ENCODE measurements at regions not wholly inside any gene's neighbourhood (a gene's known extent, or its start where the extent isn't known, plus 50 kb on each side); places are given as distances from the start of the nearest gene placed in this dataset.

DNA sequence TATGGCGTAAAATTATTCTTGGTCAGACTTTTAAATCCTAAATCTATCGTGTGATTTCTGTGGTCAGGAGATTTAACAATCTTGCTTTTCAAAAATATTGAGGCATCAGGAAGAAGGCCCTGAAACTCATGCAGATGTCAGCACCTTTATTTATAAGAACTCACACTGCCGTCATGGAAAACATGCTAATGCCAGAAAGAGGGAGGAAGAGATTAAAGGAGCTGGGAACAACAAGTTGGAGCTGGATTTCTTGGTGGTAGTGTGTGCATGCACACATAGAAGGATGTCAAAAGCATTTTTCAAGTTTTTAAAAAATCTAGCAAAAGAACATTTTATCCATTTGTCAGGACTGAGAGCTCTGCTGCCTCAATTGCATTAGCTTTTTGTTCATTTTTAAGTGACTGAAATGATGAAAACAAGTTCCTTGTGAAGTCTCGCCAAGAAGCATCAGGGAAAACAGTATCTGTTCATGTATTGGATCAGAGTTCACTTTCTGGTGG lies 342.5 kb downstream of the SPRY2 start:
- H3K4me2 ChIP-seq, result no peak overlapping the region
- no peak for TF ChIP-seq POLR2AphosphoS5 (IDR thresholded peaks at IDR 0.05; ENCODE audit: low read depth)
- TF ChIP-seq, protein P1, sequence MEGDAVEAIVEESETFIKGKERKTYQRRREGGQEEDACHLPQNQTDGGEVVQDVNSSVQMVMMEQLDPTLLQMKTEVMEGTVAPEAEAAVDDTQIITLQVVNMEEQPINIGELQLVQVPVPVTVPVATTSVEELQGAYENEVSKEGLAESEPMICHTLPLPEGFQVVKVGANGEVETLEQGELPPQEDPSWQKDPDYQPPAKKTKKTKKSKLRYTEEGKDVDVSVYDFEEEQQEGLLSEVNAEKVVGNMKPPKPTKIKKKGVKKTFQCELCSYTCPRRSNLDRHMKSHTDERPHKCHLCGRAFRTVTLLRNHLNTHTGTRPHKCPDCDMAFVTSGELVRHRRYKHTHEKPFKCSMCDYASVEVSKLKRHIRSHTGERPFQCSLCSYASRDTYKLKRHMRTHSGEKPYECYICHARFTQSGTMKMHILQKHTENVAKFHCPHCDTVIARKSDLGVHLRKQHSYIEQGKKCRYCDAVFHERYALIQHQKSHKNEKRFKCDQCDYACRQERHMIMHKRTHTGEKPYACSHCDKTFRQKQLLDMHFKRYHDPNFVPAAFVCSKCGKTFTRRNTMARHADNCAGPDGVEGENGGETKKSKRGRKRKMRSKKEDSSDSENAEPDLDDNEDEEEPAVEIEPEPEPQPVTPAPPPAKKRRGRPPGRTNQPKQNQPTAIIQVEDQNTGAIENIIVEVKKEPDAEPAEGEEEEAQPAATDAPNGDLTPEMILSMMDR (conservative IDR thresholded peaks at IDR 0.05; ENCODE audit: low read depth in 2 of 2), result no peak
- TF ChIP-seq, protein P2, sequence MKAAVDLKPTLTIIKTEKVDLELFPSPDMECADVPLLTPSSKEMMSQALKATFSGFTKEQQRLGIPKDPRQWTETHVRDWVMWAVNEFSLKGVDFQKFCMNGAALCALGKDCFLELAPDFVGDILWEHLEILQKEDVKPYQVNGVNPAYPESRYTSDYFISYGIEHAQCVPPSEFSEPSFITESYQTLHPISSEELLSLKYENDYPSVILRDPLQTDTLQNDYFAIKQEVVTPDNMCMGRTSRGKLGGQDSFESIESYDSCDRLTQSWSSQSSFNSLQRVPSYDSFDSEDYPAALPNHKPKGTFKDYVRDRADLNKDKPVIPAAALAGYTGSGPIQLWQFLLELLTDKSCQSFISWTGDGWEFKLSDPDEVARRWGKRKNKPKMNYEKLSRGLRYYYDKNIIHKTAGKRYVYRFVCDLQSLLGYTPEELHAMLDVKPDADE (IDR thresholded peaks at IDR 0.05), result no peak
- TF ChIP-seq EZH2phosphoT487 (IDR thresholded peaks at IDR 0.05; ENCODE audit: unreplicated experiment), result no peak
- no peak for TF ChIP-seq EZH2 (IDR thresholded peaks at IDR 0.05; ENCODE audit: low read depth, unreplicated experiment)
- TF ChIP-seq CREB1 (CRISPR knock-in tag; IDR thresholded peaks at IDR 0.05; ENCODE audit: low read depth), result no peak
- TF ChIP-seq JUNB (IDR thresholded peaks at IDR 0.05; ENCODE audit: unreplicated experiment), result no peak
- TF ChIP-seq ZNF331 (CRISPR knock-in tag; IDR thresholded peaks at IDR 0.05; ENCODE audit: low read depth), result no peak
- TF ChIP-seq, protein P3, sequence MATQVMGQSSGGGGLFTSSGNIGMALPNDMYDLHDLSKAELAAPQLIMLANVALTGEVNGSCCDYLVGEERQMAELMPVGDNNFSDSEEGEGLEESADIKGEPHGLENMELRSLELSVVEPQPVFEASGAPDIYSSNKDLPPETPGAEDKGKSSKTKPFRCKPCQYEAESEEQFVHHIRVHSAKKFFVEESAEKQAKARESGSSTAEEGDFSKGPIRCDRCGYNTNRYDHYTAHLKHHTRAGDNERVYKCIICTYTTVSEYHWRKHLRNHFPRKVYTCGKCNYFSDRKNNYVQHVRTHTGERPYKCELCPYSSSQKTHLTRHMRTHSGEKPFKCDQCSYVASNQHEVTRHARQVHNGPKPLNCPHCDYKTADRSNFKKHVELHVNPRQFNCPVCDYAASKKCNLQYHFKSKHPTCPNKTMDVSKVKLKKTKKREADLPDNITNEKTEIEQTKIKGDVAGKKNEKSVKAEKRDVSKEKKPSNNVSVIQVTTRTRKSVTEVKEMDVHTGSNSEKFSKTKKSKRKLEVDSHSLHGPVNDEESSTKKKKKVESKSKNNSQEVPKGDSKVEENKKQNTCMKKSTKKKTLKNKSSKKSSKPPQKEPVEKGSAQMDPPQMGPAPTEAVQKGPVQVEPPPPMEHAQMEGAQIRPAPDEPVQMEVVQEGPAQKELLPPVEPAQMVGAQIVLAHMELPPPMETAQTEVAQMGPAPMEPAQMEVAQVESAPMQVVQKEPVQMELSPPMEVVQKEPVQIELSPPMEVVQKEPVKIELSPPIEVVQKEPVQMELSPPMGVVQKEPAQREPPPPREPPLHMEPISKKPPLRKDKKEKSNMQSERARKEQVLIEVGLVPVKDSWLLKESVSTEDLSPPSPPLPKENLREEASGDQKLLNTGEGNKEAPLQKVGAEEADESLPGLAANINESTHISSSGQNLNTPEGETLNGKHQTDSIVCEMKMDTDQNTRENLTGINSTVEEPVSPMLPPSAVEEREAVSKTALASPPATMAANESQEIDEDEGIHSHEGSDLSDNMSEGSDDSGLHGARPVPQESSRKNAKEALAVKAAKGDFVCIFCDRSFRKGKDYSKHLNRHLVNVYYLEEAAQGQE (IDR thresholded peaks at IDR 0.05; ENCODE audit: unreplicated experiment), result no peak
- no peak for TF ChIP-seq STAT1 (IDR thresholded peaks at IDR 0.05; ENCODE audit: unreplicated experiment)
- TF ChIP-seq, protein P4, sequence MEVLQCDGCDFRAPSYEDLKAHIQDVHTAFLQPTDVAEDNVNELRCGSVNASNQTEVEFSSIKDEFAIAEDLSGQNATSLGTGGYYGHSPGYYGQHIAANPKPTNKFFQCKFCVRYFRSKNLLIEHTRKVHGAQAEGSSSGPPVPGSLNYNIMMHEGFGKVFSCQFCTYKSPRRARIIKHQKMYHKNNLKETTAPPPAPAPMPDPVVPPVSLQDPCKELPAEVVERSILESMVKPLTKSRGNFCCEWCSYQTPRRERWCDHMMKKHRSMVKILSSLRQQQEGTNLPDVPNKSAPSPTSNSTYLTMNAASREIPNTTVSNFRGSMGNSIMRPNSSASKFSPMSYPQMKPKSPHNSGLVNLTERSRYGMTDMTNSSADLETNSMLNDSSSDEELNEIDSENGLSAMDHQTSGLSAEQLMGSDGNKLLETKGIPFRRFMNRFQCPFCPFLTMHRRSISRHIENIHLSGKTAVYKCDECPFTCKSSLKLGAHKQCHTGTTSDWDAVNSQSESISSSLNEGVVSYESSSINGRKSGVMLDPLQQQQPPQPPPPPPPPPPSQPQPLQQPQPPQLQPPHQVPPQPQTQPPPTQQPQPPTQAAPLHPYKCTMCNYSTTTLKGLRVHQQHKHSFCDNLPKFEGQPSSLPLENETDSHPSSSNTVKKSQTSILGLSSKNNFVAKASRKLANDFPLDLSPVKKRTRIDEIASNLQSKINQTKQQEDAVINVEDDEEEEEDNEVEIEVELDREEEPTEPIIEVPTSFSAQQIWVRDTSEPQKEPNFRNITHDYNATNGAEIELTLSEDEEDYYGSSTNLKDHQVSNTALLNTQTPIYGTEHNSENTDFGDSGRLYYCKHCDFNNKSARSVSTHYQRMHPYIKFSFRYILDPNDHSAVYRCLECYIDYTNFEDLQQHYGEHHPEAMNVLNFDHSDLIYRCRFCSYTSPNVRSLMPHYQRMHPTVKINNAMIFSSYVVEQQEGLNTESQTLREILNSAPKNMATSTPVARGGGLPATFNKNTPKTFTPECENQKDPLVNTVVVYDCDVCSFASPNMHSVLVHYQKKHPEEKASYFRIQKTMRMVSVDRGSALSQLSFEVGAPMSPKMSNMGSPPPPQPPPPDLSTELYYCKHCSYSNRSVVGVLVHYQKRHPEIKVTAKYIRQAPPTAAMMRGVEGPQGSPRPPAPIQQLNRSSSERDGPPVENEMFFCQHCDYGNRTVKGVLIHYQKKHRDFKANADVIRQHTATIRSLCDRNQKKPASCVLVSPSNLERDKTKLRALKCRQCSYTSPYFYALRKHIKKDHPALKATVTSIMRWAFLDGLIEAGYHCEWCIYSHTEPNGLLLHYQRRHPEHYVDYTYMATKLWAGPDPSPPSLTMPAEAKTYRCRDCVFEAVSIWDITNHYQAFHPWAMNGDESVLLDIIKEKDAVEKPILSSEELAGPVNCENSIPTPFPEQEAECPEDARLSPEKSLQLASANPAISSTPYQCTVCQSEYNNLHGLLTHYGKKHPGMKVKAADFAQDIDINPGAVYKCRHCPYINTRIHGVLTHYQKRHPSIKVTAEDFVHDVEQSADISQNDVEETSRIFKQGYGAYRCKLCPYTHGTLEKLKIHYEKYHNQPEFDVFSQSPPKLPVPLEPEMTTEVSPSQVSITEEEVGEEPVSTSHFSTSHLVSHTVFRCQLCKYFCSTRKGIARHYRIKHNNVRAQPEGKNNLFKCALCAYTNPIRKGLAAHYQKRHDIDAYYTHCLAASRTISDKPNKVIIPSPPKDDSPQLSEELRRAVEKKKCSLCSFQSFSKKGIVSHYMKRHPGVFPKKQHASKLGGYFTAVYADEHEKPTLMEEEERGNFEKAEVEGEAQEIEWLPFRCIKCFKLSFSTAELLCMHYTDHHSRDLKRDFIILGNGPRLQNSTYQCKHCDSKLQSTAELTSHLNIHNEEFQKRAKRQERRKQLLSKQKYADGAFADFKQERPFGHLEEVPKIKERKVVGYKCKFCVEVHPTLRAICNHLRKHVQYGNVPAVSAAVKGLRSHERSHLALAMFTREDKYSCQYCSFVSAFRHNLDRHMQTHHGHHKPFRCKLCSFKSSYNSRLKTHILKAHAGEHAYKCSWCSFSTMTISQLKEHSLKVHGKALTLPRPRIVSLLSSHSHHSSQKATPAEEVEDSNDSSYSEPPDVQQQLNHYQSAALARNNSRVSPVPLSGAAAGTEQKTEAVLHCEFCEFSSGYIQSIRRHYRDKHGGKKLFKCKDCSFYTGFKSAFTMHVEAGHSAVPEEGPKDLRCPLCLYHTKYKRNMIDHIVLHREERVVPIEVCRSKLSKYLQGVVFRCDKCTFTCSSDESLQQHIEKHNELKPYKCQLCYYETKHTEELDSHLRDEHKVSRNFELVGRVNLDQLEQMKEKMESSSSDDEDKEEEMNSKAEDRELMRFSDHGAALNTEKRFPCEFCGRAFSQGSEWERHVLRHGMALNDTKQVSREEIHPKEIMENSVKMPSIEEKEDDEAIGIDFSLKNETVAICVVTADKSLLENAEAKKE (CRISPR knock-in tag; IDR thresholded peaks at IDR 0.05), result no peak
- no peak for TF ChIP-seq ZNF114 (CRISPR knock-in tag; IDR thresholded peaks at IDR 0.05)
- TF ChIP-seq NANOG (IDR thresholded peaks at IDR 0.05; ENCODE audit: borderline replicate concordance), result no peak
- Mint-ChIP-seq H3K4me1 (peaks cover 6% of the 10 kb centered on the region; the same call in 2 of the 3 replicates), H3K27me3 (ENCODE audit: insufficient read depth, low read depth, poor library complexity) (no peaks in the 10 kb centered on the region), H3K9me3 (no peaks in the 10 kb centered on the region), H3K27ac (no peak overlapping the region), H3K36me3 (ENCODE audit: low read depth) (no peaks in the 10 kb centered on the region), H3K4me3 (no peak overlapping the region)
- no peaks in the 10 kb centered on the region for H4K20me1 ChIP-seq (replicated peaks; ENCODE audit: insufficient read depth)
- no peaks in the 10 kb centered on the region for H3K36me3 ChIP-seq (ENCODE audit: insufficient read depth)
- ATAC-seq (no peak), DNase-seq (ENCODE audit: low spot score) (no peak)
- H3K27ac ChIP-seq (ENCODE audit: low read depth), result no peak overlapping the region
- H3F3A ChIP-seq (replicated peaks; ENCODE audit: low read depth), result no peaks in the 10 kb centered on the region
- peaks cover 4% of the 10 kb centered on the region; the same call in 1 of the 2 replicates for H3K9me2 ChIP-seq (ENCODE audit: insufficient read depth)
- no peaks in the 10 kb centered on the region for H3K4me1 ChIP-seq (ENCODE audit: insufficient read depth)
- no peaks in the 10 kb centered on the region for H3K79me2 ChIP-seq (replicated peaks; ENCODE audit: insufficient read depth)
- no peak overlapping the region for H2AFZ ChIP-seq
- no peaks in the 10 kb centered on the region for H3K27me3 ChIP-seq (ENCODE audit: insufficient read depth)
- no peak overlapping the region for H3K4me3 ChIP-seq

Data from GM23338 (cell line).